ENCODE measurements at regions not wholly inside any gene's neighbourhood (a gene's known extent, or its start where the extent isn't known, plus 50 kb on each side); places are given as distances from the start of the nearest gene placed in this dataset.

DNA sequence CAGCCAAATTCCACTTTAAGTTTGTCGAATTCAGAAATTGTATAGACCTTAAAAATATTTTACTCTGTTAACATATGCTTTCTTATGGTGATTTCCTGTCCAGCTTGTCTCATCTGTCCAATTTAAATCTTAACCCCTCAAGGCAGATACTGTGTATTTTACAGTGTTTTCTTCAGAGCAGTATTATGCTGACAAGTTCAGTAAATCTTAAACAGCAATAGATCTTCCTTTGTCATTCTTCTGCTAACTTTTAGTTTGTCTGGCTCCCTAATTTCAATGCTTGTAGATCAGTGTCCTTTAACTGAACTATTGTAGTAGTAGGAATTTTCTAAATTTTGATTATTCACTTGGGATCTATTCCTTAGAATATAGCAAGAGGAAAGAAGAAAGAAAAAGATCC is 52.8 kb upstream of the MEIS1 start:
- DNase-seq (ENCODE audit: low read depth), result no peak

- DNase-seq (ENCODE audit: low read depth), result no peak
Measured at GRCh38 chr2:66379473-66379872, 55.5 kb upstream of the MEIS1 start.

DNA sequence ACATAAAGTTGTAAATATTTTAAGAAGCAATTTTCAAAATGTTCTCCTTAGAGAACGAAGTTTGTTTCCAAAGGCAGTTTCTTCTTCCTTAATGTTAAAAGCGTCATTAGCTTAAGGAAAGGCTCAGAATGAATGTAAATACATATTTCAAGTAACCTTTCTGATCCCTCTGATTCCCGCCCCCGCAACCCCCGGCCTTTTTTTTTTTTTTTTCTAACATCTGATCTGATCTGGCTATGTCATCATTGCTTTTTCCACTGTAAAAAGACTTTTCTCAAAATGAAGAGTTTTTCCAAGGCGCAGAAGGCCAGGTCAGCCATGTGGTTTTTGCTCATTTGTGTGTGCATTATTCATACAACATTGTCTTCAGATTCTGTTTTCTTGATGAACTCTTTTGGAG is 57.1 kb upstream of the MEIS1 start:
- DNase-seq (ENCODE audit: low read depth), result no peak

GRCh38 chr2:66370824-66371223 is 64.1 kb upstream of the MEIS1 start:
- no peak for DNase-seq (ENCODE audit: low read depth)

DNA sequence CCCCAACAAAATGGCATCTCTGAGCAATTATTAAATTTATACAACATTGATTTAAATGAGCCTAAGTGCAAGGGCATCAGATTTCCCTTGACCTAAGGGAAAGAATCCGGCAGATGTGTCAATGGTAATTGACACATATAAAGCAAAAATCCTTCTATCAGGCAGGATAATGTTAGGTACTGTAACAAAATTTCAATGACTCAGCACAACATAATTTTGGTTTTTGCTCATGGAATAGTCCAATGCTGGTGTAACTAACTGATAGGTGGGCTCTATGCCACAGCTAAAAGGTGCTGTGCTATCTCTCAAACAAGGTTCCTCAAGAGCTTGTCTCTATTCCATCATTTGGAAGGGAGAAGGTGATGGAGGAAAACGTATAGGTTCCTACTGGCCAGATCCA is 68.3 kb upstream of the MEIS1 start:
- DNase-seq (ENCODE audit: low read depth), result no peak

DNA sequence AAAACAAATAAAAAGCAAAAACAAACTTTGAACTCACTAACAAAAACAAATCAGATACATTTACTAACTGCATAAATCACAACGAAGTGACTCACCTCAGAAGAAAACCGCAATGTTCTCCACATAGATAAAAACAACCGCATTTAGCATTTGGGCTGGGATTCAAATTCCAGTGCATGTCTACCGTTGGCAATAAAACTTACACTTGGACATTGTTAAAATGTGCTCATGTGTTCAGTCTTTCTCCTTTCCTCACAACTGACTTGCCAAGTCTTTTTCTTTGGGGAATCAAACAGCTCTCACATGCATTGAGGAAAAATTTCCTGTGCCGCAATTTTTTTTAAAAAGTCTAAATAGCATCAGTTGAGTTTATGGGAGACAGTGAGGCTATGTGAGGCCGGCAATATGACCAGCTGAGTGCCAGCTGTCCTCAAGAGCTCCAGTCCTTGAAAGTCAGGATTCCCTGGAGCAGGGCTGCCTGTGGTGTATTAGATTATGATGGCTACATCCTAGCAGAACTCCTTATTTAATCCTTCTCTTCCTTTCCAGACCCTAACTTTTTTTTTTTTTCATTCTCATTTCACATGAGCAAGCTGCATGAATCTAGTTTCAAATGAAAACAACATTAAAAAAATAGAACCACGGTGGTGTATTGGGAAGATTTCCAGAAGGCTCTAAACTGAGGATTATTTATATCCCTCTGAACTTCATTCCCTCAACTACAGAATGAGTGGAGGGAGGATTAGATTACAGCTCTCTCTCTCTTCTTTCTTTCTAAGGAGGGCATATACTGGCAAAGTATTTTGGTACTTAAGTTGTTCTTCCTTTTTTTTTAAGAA is 70.2 kb upstream of the MEIS1 start:
- DNase-seq (ENCODE audit: low read depth), result no peak

DNA sequence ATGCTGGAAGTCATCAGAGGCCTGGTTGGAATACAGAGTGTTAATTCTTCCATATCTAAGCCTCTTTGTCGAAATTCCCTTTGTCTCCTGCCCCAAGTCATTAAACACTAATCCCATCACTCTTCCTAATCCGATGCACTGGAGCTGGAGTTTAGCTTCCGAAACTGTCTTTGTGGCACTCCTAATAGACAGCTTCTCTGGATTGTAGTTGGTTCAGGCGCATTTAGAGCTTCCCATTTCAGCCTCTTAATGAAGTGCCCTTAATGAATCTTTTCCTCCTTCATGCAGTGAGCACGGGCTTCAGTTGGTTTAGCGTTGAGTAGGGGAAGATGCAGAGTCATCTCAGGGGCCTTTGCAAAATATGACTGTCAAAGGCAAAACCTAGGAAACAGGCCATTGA is 72.2 kb upstream of the MEIS1 start:
- no peak for DNase-seq (ENCODE audit: low read depth)

DNA sequence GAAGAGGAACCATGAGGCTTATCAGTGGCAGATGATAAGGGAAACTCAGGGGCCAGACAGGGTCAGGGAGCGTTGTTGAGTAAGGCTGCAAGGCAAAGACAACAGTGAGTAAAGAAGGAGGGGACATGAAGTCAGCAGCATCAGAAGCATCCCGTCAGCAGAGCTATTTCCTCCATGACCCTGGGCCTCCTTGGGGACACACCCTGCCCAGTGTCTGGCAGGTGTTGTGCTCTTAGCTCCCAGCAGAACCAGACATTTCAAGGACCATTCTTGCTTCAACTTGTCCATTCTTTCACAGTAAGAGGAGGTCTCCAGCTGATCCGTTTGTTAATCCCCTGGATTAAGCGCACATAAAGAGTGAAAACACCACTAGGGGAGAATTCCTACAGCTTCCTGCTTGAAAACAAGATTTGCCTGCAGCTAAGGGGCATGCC is 88.7 kb upstream of the MEIS1 start:
- DNase-seq (ENCODE audit: low read depth), result no peak

DNA sequence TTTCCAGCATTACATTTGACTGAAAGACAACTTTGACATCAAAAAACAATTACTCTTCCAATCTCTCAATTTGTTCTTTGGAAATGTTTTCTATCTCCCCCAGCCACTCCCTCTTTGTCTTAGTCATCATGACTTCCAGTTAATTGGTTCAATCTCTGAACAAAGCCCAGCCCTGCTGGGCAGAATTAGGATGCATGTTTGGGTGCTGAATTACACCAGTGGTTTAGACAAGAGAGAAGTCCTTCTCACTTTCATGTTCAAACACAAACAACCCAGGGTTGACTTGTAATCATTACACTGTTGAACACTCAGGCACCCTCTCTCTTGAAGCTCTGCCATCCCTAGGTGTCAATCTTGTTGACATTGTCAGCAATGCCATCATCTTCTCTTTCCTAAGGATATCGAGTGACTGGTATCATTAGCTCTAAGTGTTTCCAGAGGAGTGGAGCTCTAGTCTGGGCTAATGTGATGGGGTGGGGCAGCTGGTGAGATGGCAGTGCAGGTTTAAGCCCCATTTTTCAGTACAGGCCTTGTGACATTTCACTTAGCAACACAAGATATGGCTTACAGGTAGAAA is 90.8 kb upstream of the MEIS1 start:
- no peak for DNase-seq (ENCODE audit: low read depth)

GRCh38 chr2:66343259-66343658 is 91.7 kb upstream of the MEIS1 start:
- no peak for DNase-seq (ENCODE audit: low read depth)

- no peak for DNase-seq (ENCODE audit: low read depth)
Measured at GRCh38 chr2:66340521-66340920, 94.4 kb upstream of the MEIS1 start.

DNA sequence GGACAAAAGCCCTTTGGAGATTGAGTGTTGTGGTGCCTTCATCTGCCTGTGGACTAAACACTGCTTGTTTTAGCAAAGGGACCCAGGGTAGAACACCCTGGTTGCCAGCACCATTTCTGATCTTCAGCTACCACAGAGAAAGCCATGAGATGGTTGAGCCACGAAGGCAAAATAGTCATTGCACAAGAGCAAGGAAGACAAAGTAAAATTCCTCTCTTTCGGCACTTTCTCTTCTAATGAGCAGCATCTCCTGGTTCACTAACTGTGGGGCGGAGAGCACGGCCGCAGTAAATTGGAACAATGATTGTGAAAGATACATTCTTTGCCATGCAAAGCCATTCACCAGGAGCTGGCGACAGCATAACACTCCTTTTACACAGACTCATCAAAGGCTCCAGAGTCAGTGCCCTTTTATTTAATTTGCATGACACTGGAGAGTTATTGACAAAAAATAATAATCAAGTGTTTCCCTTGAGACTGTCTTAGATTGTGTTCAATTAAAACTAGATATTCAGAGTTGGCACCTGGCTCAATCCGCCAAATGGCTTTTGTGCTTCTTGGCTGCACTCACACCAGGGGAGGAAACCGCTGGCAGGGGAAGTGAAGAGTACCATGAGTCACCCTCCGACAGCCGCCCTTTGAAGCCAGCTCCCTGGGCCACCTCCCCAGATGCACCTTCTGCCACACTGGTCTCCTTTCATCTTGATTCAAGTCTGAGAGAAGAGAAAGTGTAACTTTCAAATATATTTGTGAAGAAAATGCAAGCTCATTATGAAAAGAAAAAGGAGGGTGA is 100.5 kb upstream of the MEIS1 start:
- DNase-seq (ENCODE audit: low read depth), result no peak

- no peak for DNase-seq (ENCODE audit: low read depth)
Measured at GRCh38 chr2:66331176-66331575, 103.7 kb upstream of the MEIS1 start.

GRCh38 chr2:66329081-66329605 is 105.8 kb upstream of the MEIS1 start:
- DNase-seq (ENCODE audit: low read depth), result no peak

- DNase-seq (ENCODE audit: low read depth), result no peak
Measured at GRCh38 chr2:66327066-66327740, 107.7 kb upstream of the MEIS1 start.

DNA sequence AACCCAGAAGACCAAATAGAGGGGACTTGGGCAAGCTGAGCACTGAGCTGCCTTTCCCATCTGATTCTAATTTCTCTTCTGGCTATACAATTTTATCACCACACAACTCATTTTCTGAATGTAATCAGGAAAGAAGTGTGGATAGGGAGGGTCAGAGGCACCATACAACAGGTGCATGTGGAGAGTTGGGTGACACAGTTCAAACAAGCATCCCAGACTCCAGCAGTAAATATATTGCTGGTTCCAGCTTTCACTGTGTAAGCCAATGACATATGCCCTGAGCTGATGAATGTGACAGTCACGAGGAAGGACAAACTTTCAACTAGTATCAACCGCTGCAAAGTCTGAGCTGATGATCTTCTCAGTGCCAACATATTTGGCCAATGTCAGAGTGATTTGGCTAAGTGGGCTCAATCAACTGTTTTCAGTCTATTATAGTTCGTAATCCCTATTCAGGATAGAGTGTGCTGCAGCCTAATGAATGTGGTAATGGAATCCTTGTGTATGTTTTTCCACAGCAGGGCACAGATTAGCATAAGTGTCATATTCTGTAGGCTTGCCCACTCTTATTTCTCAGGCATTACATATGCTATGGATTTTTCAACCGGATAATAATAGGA is 109.9 kb upstream of the MEIS1 start:
- DNase-seq (ENCODE audit: low read depth), result no peak

GRCh38 chr2:66324356-66324755 is 110.6 kb upstream of the MEIS1 start:
- no peak for DNase-seq (ENCODE audit: low read depth)

DNA sequence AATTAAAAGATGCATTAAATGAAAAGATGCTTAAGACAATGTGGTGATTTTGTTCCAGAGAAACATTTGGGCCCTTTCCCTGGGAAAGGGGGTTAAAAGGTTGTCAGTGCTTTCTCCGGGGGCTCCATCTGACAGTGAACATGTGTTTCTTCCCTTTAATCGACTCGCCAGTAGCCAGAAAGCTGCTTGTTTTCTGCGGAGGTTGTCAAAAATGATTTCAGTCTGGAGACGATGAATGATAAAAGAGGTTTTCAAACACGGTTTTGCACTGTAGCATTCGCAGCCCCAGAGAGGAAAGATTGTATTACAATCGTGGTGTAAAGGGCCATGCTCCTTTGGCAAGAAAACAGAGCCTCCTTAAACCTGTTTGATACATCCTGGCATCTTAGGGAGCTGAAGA is 111.5 kb upstream of the MEIS1 start:
- no peak for DNase-seq (ENCODE audit: low read depth)

- DNase-seq (ENCODE audit: low read depth), result no peak
Measured at GRCh38 chr2:66322506-66323260, 112.2 kb upstream of the MEIS1 start.

DNA sequence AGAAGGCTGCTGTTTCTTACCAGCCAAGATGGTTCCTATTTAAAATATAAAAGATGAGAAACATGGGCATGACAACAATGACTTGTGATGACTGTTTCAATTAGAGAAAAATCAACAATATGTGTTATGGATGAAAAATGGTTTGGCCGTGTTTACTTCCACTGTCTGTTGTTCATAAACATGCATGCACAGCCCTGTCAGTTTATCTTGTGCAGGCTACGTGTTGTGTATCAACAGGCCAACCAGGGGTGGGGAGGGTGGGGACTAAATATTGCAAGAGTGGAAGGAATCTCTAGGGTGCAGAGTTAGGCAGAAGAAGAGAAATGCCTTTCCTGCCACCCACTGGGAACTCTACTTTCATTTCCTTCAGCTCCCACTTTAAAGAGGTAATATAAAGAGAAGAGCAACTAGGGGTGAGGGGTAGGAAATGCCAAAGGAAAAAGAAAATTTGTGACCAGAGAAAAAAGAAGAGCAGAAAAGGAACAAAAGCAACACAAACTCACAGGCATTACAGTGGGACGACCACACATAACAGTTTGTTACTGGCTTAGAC is 116.8 kb upstream of the MEIS1 start:
- no peak for DNase-seq (ENCODE audit: low read depth)
